GM12872 (cell line): ENCODE measurements at regions not wholly inside any gene's neighbourhood (a gene's known extent, or its start where the extent isn't known, plus 50 kb on each side); places are given as distances from the start of the nearest gene placed in this dataset.

Experiments used
- TF ChIP-seq, protein P1 (sequence below): IDR thresholded peaks from 3 replicates; pipeline ENCODE4 v1.5.1; 2011; ENCODE audit warnings: low read depth, mild to moderate bottlenecking, low read length, moderate library complexity; ENCODE audit not compliant: insufficient read depth

- TF ChIP-seq, protein P1, sequence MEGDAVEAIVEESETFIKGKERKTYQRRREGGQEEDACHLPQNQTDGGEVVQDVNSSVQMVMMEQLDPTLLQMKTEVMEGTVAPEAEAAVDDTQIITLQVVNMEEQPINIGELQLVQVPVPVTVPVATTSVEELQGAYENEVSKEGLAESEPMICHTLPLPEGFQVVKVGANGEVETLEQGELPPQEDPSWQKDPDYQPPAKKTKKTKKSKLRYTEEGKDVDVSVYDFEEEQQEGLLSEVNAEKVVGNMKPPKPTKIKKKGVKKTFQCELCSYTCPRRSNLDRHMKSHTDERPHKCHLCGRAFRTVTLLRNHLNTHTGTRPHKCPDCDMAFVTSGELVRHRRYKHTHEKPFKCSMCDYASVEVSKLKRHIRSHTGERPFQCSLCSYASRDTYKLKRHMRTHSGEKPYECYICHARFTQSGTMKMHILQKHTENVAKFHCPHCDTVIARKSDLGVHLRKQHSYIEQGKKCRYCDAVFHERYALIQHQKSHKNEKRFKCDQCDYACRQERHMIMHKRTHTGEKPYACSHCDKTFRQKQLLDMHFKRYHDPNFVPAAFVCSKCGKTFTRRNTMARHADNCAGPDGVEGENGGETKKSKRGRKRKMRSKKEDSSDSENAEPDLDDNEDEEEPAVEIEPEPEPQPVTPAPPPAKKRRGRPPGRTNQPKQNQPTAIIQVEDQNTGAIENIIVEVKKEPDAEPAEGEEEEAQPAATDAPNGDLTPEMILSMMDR = no peak
Observed at GRCh38 chr5:40401284-40402006, 278.3 kb upstream of the PTGER4 start.

DNA sequence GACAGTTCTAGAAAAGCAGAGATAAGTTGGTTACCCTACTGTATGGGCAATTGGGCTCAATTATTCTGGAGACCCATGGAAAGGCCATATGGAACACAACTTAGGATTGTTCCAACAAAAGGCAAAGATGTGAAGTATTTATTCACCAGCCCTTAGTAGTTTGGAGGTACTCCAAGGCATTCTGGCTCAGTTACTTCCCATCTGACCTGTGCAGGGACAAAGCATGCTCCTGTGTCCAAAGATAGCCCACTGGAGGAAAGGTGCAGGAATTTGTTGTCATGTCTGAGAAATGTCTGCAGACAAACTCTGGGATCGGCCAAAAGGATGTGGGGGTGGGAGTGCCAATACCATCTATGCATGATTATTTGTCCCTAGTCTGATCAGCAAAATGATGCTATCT, 279.5 kb upstream of the PTGER4 start:
- TF ChIP-seq, protein P1 = no peak

GRCh38 chr5:40399349-40399748, 280.4 kb upstream of the PTGER4 start:
- TF ChIP-seq, protein P1 = no peak

- TF ChIP-seq, protein P1 = no peak
Observed at GRCh38 chr5:40397976-40398375, 281.7 kb upstream of the PTGER4 start.

GRCh38 chr5:40397091-40397490, 282.6 kb upstream of the PTGER4 start:
- TF ChIP-seq, protein P1 = no peak

DNA sequence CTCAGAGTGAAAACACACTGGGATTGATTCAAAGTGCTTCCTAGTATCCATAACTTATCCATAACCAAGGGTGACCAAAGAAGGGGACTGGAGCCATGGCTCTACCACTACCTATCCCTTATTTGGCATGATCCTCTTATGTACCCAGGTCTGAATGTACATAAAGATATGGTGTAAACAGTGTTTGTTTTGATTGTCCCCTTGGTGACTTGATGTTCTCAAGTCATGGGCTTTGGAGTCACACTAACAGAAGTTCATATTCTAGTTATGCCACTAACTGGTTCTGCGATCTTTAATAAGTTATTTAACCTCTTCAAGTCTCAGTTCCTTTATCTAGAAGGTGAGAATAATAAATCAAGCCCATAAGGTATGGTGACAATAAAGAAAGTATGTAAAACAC, 283.4 kb upstream of the PTGER4 start:
- TF ChIP-seq, protein P1 = no peak

DNA sequence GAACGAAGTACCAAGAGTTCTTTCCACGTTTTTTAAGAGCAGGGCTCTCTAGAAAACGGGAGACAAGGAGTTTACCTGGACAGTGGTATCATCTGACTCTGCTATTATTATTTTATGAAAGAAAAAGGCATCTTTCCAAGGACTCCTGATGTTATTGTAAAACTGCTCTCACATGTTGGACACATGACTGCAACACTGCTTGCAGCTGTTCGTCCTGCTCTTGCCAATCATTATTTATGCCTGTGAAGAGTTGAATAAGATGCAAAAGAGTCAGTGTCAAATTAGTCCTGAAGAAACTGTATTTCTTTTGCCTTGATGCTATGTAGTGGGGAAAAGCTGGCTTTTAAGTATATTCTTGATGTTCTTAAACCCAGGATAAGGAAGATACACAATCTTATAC, 284.5 kb upstream of the PTGER4 start:
- TF ChIP-seq, protein P1 = no peak

GRCh38 chr5:40394698-40395097, 285.0 kb upstream of the PTGER4 start:
- TF ChIP-seq, protein P1 = no peak
